ENCODE measurements at regions not wholly inside any gene's neighbourhood (a gene's known extent, or its start where the extent isn't known, plus 50 kb on each side); places are given as distances from the start of the nearest gene placed in this dataset.

GRCh38 chr13:54092686-54093085 is 1064.1 kb downstream of the OLFM4 start:
- intact Hi-C loops (cut with micrococcal nuclease) = no loop called here
- no peak overlapping the region for H2AFZ ChIP-seq (ENCODE audit: low read depth, low read length)
- no peak for TF ChIP-seq POLR2A (IDR thresholded peaks at IDR 0.05; ENCODE audit: low read depth, low read length)
- no peak for TF ChIP-seq GATA2 (IDR thresholded peaks at IDR 0.05; ENCODE audit: insufficient read depth, insufficient read length, low read depth, low read length)
- TF ChIP-seq MYC (IDR thresholded peaks at IDR 0.05; ENCODE audit: low read depth, low read length) = no peak
- no peak for TF ChIP-seq CTCF (IDR thresholded peaks at IDR 0.05; ENCODE audit: extremely low read depth in 1 of 2, insufficient read depth in 1 of 2, low read depth in 1 of 2, low read length in 2 of 2)
- no peak for TF ChIP-seq MAX (IDR thresholded peaks at IDR 0.05; ENCODE audit: insufficient read depth, insufficient read length)
- no peak for TF ChIP-seq JUN (IDR thresholded peaks at IDR 0.05; ENCODE audit: borderline replicate concordance, insufficient read depth, insufficient read length, low read depth)
- no peak for TF ChIP-seq EZH2 (IDR thresholded peaks at IDR 0.05; ENCODE audit: borderline replicate concordance, low read depth, low read length, severe bottlenecking)
- no peak for TF ChIP-seq POLR2AphosphoS5 (IDR thresholded peaks at IDR 0.05; ENCODE audit: insufficient read depth, low read depth, low read length)
- TF ChIP-seq FOS (IDR thresholded peaks at IDR 0.05; ENCODE audit: borderline replicate concordance, insufficient read depth, low read length) = no peak
- H3K9me3 ChIP-seq (replicated peaks; ENCODE audit: control insufficient read depth, insufficient read depth, low read length) = peaks cover 7% of the 10 kb centered on the region
- no TSS peak for BruUV-seq (replicated peaks)
- no peak overlapping the region for H3K9ac ChIP-seq (replicated peaks; ENCODE audit: extremely low read depth, insufficient read depth, low read length)
- DNase-seq (ENCODE audit: low read depth, low spot score) = no peak
- H3K79me2 ChIP-seq (ENCODE audit: control insufficient read depth, insufficient read depth, low read length) = no peaks in the 10 kb centered on the region
- no peaks in the 10 kb centered on the region for H3K36me3 ChIP-seq (ENCODE audit: control insufficient read depth in 2 of 2, extremely low read depth in 1 of 2, insufficient read depth in 2 of 2, low read length in 2 of 2)
- ChIA-PET CTCF (no interaction called here), POLR2A (no interaction called here)
- no peaks in the 10 kb centered on the region for H3K4me1 ChIP-seq (ENCODE audit: control insufficient read depth, extremely low read depth, insufficient read depth, low read length)
- no peak overlapping the region for H3K4me3 ChIP-seq (replicated peaks in 1 of 3; ENCODE audit: insufficient read depth in 1 of 3, low read depth in 1 of 3, low read length in 3 of 3)
- H3K9me1 ChIP-seq (replicated peaks; ENCODE audit: control insufficient read depth, extremely low read depth, insufficient read depth, low read length) = no peaks in the 10 kb centered on the region
- dilution Hi-C loops (cut with MboI; ENCODE audit: extremely low pct_ligation_motif_present, low sequenced_read_pairs) = no loop called here
- no peak overlapping the region for H3K27ac ChIP-seq (ENCODE audit: insufficient read depth, low read depth, low read length)
- H3K27me3 ChIP-seq (ENCODE audit: control insufficient read depth in 2 of 2, insufficient read depth in 2 of 2, low read length in 2 of 2) = no peaks in the 10 kb centered on the region
- no peaks in the 10 kb centered on the region for H4K20me1 ChIP-seq (replicated peaks; ENCODE audit: control insufficient read depth, extremely low read depth, insufficient read depth, low read length)
- no peak overlapping the region for H3K4me2 ChIP-seq (ENCODE audit: insufficient read depth, low read length)
- no peak for FAIRE-seq
